Mammary epithelial cell (primary cell): ENCODE measurements at regions not wholly inside any gene's neighbourhood (a gene's known extent, or its start where the extent isn't known, plus 50 kb on each side); places are given as distances from the start of the nearest gene placed in this dataset.

Experiments used
- EZH2 ChIP-seq: IDR thresholded peaks from 2 replicates; pipeline ENCODE4 v1.6.1; 2012; ENCODE audit warnings: low read length, inconsistent platforms, borderline replicate concordance
- TF ChIP-seq, protein P1 (sequence below), 2 donors: IDR thresholded peaks in 1 of 2; conservative IDR thresholded peaks in 1 of 2; 2 replicates each; pipeline ENCODE4 v1.5.1; 2011 to 2012; ENCODE audit warnings: inconsistent platforms in 2 of 2, low read length in 2 of 2, mild to moderate bottlenecking in 2 of 2, control low read depth in 1 of 2, low read depth in 1 of 2; ENCODE audit not compliant: insufficient read depth in 1 of 2; ENCODE audit errors: extremely low read depth in 1 of 2

DNA sequence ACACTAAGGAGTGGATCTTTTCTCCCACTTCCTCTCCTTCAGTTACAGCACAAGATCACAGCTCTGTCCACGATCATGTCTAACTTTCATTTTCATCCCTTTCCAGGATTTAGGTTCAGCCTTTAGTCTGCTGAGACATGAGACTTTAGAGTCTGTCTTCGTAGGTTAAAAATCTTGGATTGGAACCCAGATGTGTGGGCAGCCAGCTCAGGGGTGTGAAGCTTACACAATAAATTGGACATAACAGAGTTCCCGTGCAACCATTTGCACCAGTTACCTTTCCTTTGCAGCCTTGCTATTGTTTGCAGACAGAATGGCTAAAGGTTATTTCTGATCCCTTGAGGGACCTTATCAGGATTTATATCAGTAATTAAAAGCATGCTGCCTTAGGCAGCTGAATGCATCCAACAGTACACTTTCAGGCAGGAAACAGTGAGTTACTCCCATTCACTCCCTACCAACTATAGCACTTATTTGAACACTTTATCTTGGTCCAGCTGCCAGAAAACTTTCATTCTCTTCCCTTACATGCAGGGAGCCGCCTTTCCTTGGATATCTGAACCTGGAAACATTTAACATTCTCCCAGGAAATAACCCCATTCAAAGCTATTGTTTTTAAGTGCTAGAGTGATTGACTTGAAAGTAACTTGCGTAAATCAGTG, 87.3 kb downstream of the TMEM100 start:
- TF ChIP-seq, protein P1, sequence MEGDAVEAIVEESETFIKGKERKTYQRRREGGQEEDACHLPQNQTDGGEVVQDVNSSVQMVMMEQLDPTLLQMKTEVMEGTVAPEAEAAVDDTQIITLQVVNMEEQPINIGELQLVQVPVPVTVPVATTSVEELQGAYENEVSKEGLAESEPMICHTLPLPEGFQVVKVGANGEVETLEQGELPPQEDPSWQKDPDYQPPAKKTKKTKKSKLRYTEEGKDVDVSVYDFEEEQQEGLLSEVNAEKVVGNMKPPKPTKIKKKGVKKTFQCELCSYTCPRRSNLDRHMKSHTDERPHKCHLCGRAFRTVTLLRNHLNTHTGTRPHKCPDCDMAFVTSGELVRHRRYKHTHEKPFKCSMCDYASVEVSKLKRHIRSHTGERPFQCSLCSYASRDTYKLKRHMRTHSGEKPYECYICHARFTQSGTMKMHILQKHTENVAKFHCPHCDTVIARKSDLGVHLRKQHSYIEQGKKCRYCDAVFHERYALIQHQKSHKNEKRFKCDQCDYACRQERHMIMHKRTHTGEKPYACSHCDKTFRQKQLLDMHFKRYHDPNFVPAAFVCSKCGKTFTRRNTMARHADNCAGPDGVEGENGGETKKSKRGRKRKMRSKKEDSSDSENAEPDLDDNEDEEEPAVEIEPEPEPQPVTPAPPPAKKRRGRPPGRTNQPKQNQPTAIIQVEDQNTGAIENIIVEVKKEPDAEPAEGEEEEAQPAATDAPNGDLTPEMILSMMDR (conservative IDR thresholded peaks at IDR 0.05 in 1 of 2, IDR thresholded peaks at IDR 0.05 in 1 of 2; ENCODE audit: extremely low read depth in 1 of 2, insufficient read depth in 1 of 2, low read depth in 1 of 2, low read length in 2 of 2): no peak
- TF ChIP-seq EZH2: no peak
